HG03378 (cell line): ENCODE measurements at regions not wholly inside any gene's neighbourhood (a gene's known extent, or its start where the extent isn't known, plus 50 kb on each side); places are given as distances from the start of the nearest gene placed in this dataset.

Experiments
- ATAC-seq: cut with Tn5 transposase; IDR thresholded peaks from one replicate; pipeline ENCODE4 v1.9.1; 2021; ENCODE audit warnings: mild to moderate bottlenecking, moderate library complexity; ENCODE audit not compliant: unreplicated experiment

DNA sequence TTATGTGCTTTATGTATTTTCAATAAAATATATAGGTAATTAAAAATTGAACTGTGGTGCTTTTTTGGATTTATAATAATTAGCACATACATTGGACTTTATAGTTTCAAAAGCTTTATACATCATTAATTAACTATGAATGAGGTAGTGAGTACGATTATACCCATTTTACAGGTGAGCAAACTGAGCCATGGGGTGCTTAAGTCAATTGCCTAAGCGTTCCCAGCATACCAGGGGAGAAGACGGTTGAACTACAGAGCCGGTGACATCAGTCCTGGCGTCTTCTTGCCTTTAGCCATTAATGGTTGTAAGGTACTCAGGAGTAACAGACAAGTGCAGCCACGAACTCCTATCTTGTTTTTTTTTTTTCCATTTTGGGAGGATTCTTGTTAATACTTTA lies 172.8 kb downstream of the GATA3 start:
- ATAC-seq, result no peak

DNA sequence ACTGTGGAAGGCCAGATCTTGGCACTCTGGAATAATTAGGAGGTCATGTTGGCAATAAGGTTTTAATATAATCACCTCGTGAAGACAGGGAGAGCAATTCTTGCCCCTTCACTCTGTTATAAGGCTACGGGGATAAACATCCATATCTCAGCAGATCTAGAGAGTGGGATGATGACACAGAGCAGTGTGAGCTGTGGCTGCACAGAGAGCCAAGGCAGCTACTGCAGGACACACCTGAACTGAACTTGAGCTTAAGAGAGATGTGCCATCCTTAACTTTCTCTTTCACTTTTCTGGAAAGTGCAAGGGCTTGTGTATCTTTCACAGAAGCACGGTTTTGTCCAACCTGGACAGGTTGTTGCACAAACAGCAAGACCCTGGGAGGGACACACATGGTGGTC lies 174.7 kb downstream of the GATA3 start:
- no peak for ATAC-seq

DNA sequence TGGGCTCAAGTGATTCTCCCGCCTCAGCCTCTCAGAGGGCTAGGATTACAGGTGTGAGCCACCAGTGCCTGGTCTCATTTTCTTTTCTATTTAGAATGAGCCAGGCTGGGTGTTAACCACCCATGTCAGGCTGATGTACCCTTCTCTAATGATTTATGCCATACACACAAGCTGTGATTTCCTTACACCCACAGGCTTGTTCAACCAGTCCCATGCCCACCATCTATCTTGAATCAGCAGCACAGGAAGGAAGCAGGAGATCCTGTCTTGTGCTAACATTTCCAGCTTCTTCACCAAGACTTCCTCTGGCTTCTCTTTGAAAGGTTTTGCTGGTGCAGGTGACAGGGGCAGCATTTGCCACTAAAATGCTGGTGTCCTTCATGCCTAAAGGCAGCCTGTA lies 176.4 kb downstream of the GATA3 start:
- no peak for ATAC-seq

DNA sequence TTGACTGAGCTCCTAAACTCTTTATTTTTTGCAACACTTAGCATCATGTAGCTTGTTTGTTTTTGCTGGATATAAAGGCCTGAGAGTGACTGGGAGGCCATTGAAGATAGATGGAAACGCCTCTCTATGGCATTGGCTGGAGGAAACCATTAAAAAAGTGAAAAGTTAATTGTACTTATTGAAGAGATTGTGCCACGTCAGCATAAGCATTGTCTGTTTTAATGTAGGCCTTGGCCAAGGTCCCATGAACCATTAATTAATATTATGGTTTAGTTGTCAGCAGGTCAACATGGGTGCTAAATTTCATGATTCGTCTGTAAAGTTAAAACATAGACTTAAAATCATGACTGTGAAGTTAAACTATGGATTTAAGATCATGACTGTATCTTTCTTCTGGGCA lies 178.6 kb downstream of the GATA3 start:
- ATAC-seq, result no peak

DNA sequence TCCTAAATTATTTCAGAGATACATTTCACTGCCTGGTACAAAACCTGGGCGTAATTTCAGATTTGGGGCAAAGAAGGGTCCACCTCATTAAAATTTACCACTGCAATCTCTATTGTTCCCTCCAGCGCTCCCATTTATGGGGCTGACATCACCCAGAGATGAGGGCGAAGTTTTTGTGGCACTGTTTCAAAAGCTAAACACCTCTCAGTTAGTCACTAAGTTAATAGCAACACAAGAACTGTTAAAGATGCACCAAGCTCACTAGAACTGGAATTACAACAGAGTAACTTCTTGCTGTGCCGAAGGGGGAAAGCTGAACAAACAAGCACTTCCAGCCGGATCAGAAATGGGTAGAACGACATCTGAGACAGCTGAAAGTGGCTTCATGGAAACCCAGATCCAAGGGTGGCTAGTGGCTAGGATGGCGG lies 179.4 kb downstream of the GATA3 start:
- no peak for ATAC-seq

DNA sequence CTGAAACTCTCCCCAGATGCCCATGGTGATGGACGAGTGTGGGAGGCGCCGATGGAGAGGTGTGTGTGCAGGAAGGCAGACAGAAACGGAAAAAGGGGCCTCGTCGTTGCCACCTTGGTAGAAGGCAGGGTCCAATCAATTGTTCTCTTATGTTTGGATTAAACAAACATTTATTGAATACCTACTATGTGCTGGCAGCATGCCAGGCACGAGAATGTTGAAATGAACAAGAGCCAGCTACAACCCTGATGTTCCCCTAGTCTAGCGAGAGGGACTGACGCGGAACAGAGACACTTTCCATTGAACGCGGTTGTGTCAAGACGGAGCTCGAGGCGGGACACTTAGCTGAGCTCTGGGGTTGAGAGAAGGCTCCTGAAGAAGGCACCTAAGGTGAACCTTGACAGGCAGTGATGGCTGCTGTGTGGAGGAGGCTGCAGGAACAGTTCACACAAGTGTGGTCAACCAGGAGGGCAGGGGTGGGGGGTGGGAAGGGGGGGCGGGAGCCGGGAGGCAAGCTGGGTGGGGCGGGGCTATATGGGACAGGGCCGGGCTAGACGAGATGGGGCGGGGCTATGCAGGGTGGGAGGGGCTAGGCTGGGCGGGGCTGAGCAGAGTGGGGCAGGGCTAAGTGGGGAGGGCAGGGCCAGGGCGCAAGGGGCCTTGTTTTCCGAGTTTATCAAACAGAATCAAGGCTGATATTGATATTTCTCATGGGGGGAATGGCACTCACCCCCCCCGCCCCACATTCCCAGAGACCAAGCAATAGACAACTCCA lies 181.0 kb downstream of the GATA3 start:
- no peak for ATAC-seq

DNA sequence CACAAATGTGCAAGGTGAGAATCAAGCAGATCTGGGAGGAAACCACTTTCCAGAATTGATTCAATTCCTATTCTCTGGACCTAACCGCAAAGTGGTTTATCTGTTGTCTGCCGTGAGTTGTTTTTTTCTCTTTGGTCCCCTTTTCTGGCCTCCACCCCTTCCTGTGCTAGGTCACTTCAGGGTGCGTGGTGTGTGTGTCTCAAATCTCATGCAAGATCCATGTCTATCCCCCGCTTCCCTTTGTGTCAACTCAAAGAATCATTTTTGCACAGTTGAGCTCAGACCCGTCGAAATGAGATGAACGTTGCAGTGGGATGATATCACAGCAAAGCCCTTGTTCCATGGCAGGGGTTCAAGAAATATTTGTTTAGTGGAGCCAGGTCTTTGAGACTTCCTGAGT lies 184.5 kb downstream of the GATA3 start:
- no peak for ATAC-seq

DNA sequence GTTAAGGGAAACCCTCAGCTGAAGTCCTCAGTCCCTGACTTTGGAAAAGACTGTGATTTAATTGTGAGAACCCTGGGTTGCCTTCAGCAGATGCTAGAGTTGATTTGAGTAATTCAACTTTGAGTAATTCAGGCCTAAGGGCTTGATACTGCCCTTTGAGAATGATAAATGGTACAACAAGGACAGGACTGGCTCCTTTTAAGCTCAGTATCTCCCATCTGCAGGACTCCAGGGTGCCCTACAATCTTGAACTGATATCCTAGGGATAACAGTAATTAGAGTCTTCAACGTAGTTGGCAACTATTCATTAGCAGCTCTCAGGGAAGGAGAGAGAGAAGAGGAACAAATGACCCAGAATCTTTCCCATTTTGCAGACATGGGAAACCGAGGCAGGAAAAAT lies 186.4 kb downstream of the GATA3 start:
- no peak for ATAC-seq

DNA sequence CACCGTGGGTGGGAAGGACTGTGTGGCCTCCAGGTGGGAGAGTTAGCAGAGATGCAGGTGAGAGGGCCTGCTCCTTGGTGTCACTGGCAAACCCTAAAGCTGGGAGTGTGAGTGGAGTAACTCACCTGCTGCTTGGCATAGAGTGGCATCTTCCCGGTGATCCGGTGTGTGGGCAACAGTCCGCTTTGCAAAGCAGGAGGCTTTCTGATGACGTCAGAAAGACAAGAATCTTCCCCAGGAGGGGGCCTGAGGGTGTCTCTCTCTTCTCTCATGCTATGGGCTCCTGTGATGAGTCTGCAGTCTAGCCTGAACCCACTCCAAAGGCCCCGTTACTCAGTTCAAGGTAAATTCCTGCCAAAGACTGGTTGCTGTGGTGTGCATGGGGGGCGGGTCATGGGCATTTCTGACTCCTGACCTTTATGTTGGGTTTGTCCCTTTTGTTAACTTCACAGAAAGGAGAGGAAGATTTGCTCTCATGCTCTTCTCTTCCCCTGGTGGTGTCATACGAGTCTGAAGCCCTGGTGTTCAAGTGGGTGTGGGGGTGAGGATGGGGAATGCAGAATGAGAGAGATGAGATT lies 187.9 kb downstream of the GATA3 start:
- no peak for ATAC-seq

DNA sequence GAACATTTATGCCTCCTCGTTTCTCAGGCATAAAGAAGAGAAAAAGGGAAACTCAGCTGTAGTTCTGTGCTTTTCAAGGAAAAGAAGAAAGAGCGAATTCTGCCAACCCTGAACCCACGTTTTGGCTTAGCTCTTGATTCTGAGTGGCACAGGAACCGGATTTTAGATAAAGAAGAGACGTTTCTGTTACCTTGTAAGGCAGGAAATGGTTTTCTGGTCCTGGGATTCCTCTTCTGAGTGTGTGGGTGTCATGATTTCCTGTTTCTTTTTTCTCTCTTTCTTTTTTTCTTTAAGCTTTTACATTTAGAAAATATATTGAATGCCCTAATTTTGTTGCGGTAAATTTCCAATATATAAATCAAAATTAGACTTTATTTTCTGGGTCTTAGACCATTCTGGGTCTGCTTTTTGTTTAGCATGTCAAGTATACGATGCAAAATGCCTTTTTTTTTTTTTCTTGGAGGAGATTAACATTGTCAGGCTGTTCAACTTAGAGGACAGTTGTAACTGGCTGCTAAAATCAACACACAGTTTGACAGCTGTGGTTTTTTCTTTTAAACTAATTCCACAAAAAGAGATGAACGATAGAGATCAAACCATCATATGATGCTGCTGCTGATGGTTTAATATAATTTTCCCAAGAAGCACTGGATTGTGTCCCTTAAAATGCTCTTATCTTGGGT lies 190.8 kb downstream of the GATA3 start:
- peak; percentile 79 for ATAC-seq

DNA sequence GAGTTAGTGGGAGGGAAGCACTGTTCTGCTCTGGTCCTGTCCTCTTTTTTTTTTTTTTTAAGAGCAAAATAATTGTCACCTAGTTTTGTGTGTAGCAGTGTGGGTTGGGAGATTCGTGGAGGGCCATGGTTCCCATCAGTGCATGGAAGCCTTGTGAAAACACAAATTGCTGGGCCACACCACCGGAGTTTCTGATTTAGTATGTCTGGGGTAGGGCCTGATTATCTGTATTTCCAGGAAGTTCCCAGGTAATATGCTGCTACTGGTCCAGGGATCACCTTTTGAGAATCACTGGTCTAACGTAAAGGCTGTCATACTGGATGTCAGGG lies 191.3 kb downstream of the GATA3 start:
- ATAC-seq, result no peak

DNA sequence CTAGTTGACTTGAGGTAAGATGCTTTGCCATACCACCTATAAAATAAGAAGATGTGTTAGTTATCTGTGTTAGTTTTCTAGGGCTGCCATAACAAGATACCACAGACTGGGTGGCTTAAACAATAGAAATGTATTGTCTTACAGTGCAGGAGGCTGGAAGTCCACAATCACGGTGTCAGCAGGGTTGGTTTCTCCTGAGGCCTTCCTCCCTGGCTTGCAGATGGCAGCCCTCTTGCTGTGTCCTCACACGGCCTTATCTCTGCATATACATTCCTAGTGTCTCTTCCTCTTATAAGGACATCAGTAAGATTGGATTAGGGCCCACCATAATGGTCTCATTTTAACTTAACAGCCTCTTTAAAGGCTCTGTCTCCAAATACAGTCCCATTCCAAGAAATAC lies 192.1 kb downstream of the GATA3 start:
- no peak for ATAC-seq

DNA sequence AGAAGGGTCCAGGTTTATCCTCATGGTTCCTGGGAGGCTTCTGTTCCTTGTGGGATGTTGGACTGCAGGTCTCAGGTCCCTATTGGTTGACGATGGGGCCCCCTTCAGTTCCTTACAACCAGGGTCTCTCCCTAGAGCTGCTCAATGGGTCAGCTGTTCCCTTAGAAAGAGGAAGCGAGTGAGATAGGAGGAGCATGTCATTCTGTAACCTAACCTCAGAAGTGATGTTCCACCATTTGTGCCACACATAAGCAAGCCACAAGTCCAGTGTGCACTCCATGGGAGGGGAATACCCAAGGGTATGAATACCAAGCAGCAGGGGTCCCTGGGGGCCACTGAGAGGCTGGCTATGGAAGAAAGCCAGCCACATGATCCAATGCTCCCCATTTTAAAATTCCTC lies 192.7 kb downstream of the GATA3 start:
- ATAC-seq, result no peak

DNA sequence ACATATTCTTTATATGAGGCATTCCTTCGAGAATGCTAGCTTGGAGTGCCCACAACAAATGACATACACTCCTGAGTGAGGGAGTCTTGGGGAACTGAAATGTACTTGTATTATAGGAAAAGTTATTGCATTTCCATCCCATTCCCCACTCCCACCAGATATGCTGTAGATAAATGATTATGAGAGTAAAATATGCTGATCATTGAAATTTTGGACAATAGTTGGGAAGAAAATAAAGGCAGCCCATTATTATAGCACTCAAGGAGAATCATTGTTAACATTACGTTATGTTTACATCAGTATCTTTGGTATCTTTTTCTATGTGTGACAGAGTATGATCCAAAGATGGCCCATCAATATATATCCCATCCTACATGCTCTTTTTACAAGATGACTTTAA lies 194.4 kb downstream of the GATA3 start:
- no peak for ATAC-seq

DNA sequence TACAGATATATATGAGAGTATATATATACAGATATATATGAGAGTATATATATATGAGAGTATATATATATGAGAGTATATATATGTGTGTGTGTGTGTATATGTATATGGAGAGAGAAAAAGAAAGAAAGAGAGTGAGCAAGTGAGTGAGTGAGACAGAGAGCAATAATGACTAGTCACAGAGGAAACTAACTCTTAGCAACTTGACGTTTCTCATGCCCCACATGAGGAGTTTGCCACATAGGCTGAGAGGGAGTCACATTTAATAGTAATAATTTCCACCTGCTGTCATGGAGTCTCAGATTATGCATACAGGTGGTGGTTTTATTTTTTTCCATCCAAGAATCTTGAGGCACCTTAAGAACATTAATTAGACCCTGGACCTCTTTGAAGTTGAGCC lies 199.9 kb downstream of the GATA3 start:
- no peak for ATAC-seq

DNA sequence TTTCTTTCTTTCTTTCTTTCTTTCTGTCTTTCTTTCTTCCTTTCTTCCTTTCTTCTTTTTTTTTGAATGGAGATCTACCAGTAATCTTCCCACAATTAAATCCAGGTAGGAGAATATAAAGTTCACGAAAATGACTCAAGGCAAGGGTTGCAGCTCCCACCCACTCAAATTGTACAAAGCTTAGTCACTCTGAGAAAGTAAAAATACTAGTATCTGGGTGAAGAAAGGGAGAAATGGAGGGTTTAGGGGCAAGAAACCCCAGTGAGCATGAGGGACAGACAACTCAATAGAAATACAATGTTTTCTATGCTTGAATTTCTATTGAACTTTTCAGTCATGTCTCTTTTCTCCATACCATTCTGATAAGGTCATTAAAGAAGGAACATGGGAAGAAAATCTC lies 200.8 kb downstream of the GATA3 start:
- no peak for ATAC-seq

DNA sequence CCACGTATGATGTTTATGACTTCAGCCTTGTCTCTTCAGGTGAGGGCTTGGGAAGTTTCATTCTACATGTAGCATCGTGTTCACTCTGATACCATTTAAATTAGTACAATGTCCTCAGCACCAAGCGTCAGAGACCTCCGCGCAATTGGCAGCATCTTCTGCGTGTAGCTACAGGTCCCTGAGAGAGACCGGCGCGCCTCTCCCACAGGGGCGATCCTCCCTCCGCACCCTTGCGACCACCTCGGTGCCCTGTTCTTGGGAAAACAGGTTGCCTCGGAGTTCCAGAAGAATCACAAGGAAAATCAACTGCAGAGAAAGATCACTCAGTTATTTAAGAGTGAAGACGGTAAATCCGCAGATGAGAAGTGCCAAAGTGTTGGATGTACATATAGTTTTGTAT lies 206.2 kb downstream of the GATA3 start:
- ATAC-seq, result no peak

DNA sequence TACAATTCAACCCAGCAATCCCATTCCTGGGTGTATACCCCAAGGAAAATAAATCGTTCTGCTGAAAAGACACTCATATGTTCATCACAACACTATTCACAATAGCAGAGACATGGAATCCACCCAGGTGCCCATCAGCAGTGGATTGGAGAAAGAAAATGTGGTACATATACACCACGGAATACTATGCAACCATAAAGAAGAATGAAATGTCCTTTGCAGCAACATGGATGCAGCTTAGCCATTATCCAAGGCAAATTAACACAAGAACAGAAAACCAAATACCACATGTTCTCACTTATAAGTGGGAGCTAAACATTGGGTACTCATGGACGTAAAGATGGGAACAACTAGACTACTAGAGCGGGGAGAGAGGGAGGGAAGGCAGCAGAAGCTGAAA lies 207.8 kb downstream of the GATA3 start:
- ATAC-seq, result no peak

DNA sequence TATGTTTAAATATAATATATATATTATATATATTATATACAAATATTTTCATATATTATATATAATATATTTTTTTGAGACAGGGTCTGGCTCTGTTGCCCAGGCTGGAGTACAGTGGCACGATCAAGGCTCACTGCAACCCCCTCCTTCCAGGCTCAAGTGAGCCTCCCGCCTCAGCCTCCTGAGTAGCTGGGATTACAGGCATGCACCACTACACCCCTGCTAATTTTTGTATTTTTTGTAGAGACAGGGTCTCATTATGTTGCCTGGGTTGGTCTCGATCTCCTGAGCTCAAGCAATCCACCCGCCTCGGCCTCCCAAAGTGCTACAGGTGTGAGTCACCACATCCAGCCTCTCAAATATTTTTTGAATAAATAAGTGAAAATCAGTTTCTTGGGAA lies 215.5 kb downstream of the GATA3 start:
- no peak for ATAC-seq

DNA sequence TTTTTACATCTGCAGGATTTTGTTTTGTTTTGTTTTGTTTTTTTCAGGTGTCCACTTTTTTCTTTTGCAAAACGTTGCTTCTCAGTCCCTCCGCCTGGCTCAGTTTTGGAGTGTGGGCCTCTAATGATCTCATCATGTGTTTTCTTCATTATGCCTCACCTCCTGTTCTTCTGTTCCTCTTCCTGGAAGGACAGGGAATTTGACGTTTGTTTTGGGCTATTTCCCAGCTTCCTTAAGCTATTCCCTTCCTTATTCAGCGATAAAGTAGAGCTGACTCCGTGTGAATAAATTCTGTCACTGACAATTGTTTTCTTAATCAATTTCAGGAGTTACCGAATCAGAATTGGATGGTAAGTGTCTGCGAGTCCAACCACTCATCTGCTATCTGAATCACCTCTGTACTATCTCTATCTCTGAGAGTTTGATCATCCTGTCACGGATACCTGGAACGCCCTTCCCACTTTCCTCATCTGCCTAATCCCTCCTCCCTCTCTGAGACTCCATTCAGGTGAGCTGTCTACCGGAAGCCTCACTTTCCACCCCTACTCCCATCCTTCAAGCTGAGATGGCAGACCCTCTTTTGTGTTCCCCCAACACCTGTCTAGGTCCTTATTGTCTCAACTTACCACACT lies 218.4 kb downstream of the GATA3 start:
- ATAC-seq, result no peak

DNA sequence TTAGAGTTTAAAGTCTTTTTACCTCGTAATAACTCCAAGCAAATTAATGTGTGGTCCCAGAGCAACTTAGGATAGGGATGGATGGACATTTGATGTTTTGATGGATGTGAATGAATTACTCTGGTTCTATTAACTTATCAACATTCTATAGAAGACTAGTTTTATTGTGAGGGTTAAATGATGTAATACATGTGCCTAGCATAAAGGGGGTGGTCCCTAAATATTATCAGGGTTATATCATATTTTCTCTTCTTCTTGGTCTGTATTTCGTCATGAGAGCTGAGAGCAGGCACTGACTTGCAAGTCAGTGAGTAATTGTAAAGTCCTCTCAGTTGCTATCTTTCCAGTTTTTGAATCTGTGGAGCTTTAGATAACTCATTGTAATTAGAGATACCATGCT lies 219.3 kb downstream of the GATA3 start:
- ATAC-seq, result no peak

DNA sequence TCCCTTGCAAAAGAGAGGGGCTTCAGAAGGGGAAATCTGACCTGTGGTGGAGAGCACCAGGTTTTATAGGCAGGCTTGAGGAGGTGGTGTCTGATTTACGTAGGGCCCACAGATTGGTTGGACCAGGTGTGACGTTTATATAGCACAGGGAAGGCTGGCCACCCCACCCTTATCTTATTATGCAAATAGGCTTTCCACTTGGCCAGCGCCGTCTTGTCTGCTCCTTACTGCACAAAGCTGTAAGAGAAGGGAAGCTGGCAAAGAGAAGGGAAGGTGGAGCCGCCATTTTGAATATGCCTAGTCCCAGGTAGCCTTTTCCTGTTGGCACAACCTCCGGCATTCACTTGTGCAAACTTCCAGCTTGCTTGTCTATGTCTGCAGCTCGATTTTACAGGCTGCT lies 221.4 kb downstream of the GATA3 start:
- no peak for ATAC-seq
